ENCODE measurements at regions not wholly inside any gene's neighbourhood (a gene's known extent, or its start where the extent isn't known, plus 50 kb on each side); places are given as distances from the start of the nearest gene placed in this dataset.
A peak's percentile ranks its signal among the peaks of the same experiment; 100 is the strongest.

DNA sequence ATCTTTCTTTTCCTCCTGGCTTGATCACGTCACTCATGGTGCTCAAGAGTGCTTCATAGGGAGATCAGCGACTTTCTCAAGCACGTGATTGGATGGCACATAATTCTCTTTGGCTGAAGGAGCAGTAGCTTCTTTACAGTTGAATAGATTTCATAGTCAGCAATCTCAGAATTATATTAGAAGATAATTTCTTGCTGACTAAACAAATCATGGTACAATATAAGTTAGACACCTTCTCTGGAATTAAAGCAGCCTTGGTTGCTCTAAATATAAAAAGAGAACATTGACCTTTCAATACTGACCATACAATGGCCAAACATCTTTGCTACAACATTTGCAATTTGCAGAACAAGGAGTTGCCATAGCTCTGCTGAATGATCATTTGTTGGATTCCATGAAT is 238.5 kb upstream of the CHST9 start:
- in situ Hi-C loops (cut with MboI; ENCODE audit: low pct_unique_long_range_greater_than_20kb in 2 of 9, low sequenced_read_pairs in 9 of 9, unreplicated experiment in 9 of 9) = no loop called here
- no peak for ATAC-seq (replicated peaks in 6 of 8)
- Histone ChIP-seq H3K4me1 (replicated peaks in 1 of 2) (peaks cover 0 to 6% of the 10 kb centered on the region in 2 donors), H3K27ac (no peak overlapping the region), H3K4me3 (no peak overlapping the region)
- WGBS, 10 experiments = 7 to 93% (median 68%) methylated on average over 1 to 3 of the region's 3 CpGs; no CpG with 5 or more reads in 3 of the 10 experiments

DNA sequence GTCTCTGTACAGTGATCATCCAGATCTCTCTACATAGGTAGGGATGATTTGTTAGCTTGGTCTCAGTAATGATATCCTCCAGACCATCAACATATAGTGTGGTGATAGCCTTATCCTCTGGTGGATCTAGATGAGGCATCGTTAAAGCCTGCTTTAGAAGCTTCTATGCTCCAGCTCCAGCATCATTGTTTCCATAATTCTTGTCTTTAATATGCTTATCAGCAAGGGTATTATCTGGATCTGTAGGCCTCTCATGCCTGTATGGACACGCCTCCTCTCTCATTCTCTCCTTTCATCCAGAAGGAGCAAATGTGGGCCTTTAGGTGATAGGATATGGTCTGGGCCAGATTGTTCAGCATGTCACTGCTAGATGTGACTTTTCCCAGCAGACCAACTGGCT is 234.5 kb upstream of the CHST9 start:
- in situ Hi-C loops (cut with MboI; ENCODE audit: low pct_unique_long_range_greater_than_20kb in 2 of 9, low sequenced_read_pairs in 9 of 9, unreplicated experiment in 9 of 9) = no loop called here
- 13 to 100% (median 80%) methylated on average over 1 to 2 of the region's 2 CpGs; no CpG with 5 or more reads in 2 of the 10 experiments for WGBS, 10 experiments

DNA sequence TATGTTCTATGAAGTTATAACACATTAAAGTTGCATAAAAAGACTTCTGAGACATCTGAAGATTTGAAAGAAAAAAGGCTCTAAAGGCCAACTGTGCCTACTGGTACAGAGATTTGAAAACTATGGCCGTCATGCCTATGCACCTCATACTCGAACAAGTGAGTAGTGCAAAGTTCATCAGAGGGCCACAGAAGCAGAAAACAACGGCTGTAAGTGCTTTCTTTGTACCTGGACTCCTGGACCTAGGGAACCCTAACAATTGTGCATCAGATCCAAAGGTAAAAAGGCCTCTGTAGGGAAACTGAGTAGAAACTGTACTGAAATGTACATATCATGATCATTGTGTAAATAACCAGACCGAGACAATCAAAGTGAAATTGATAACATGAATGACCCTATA is 230.4 kb upstream of the CHST9 start:
- WGBS, 10 experiments = 32 to 94% (median 79%) methylated on average over 1 to 4 of the region's 4 CpGs; no CpG with 5 or more reads in 1 of the 10 experiments
- in situ Hi-C loops (cut with MboI; ENCODE audit: low pct_unique_long_range_greater_than_20kb in 2 of 9, low sequenced_read_pairs in 9 of 9, unreplicated experiment in 9 of 9) = no loop called here
- H3K4me3 ChIP-seq = no peak overlapping the region
- H3K4me1 ChIP-seq (replicated peaks in 1 of 2) = peaks cover 5 to 7% of the 10 kb centered on the region in 2 donors
- H3K27ac ChIP-seq = no peak overlapping the region
- ATAC-seq (replicated peaks in 6 of 8) = no peak

More for the DNA sequence above, 234.5 kb upstream of the CHST9 start:
- Histone ChIP-seq H3K27ac (no peak overlapping the region), H3K4me3 (no peak overlapping the region), H3K4me1 (replicated peaks in 1 of 2) (peaks cover 0 to 6% of the 10 kb centered on the region in 2 donors)
- ATAC-seq (replicated peaks in 6 of 8) = no peak

DNA sequence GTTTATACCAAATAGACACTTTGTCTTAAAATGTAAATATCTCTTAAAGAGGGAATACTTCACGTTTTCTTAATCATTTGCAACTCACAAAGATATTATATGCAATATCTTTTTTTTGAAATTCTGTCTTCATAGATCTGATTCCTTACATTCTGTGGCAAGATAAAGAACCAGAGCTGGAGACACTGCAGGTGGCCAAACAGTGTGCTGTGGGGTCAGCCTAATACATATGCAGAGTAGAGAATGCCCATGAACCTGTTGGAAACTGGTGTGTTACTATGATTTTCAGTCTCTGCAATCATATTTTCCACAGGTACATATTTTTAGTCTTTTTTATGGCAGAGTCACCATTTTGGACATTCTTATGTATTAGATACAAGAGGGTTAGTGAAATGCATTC is 229.6 kb upstream of the CHST9 start:
- WGBS, 10 experiments = 0 to 80% (median 27%) methylated on average over 1 of the region's 1 CpG; no CpG with 5 or more reads in 3 of the 10 experiments
- in situ Hi-C loops (cut with MboI; ENCODE audit: low pct_unique_long_range_greater_than_20kb in 2 of 9, low sequenced_read_pairs in 9 of 9, unreplicated experiment in 9 of 9) = no loop called here
- no peak for ATAC-seq (replicated peaks in 6 of 8)
- no peak overlapping the region for H3K4me3 ChIP-seq
- H3K4me1 ChIP-seq (replicated peaks in 1 of 2) = peaks cover 5 to 7% of the 10 kb centered on the region in 2 donors
- no peak overlapping the region for H3K27ac ChIP-seq

DNA sequence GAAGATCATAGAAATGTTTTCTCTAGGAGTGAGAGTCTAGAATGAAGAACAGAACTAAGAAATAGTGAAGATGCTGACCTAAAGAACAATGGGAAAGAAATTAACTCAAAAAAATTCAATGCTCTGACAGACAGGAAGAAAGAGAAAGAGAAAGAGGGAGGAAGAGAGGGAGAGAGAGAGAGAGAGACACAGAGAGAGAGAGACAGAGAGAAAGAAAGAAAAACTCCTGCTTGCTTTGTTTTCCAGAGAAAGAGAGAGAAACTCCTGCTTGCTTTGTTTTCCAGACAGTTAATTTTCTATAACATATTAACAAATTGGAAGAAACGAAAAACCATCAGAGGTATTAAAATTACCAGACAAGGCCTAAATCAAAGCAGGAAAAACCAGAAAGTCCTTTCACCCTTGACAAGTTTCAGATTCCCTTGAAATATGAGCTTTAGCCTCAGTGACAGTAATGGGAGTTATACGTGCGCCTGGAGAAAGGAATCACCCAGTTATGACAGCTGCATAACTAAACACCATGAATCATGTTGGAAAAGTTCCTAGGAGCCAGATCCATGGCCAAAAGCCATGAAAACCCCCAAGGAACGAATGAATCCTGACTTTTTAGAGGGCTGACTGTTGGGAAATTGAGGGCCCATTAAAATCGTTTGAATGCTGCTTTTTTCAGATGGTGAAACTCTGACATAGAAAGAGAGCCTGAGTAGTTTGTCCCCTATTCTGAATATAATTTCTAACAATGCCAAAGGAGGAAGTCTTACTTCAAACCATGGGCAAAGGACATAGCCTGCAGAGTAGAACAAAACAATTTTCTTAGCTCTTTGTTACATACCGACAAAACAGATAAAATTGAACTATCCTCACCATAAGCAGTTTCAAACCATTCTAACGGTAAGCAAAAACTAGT is 228.6 kb upstream of the CHST9 start:
- peak in 7 of 8 experiments; percentile 15 to 83 (median 55) for ATAC-seq (replicated peaks in 6 of 8)
- Histone ChIP-seq H3K4me3 (no peak overlapping the region), H3K27ac (no peak overlapping the region), H3K4me1 (replicated peaks in 1 of 2) (peaks cover 5 to 7% of the 10 kb centered on the region in 2 donors)
- WGBS, 10 experiments = 21 to 68% (median 48%) methylated on average over 3 to 7 of the region's 7 CpGs
- in situ Hi-C loops (cut with MboI; ENCODE audit: low pct_unique_long_range_greater_than_20kb in 2 of 9, low sequenced_read_pairs in 9 of 9, unreplicated experiment in 9 of 9) = no loop called here

DNA sequence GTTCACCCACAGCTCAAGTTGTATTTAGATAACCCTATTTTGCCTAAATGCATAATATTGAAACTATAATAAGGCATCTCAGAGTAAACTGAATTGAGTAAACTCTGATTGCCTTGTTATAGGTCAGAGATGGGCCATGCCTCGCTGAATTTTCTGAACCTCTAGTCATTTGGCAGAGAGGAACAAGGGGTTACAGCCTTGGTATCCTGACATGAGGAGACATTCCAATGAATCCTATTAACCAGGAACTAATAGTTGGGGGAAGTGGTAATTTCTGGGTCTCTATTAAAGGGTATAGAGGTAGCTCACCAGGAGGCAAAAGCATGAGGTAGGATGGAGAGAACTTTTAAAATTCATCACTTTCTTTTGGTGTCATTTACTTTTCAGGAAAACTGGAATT is 227.4 kb upstream of the CHST9 start:
- in situ Hi-C loops (cut with MboI; ENCODE audit: low pct_unique_long_range_greater_than_20kb in 2 of 9, low sequenced_read_pairs in 9 of 9, unreplicated experiment in 9 of 9) = no loop called here
- Histone ChIP-seq H3K4me3 (no peak overlapping the region), H3K27ac (no peak overlapping the region), H3K4me1 (replicated peaks in 1 of 2) (peaks cover 5 to 7% of the 10 kb centered on the region in 2 donors)
- no peak for ATAC-seq (replicated peaks in 6 of 8)
- WGBS, 10 experiments = 50 to 100% (median 89%) methylated on average over 1 of the region's 1 CpG; no CpG with 5 or more reads in 5 of the 10 experiments

DNA sequence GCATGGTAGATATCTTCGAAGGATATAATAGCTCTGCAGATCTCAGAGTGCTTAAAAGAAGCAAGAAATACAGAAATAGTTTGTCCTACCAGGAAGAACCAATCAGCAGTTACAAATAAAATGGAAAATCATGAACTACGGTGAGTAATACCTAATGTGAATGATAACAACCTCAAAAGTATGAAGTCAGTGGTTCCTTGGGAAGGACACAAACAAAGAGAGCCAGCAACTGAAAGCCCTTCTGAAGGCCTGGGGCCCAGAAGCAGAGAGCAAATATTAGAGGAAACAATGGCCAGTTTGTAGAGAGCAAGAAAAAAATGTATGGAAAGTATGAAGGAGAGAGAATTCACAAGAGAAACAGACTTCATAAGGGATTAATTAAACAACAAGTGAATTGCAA is 226.8 kb upstream of the CHST9 start:
- ATAC-seq (replicated peaks in 6 of 8) = peak in 1 of 8 experiments; percentile 9
- in situ Hi-C loops (cut with MboI; ENCODE audit: low pct_unique_long_range_greater_than_20kb in 2 of 9, low sequenced_read_pairs in 9 of 9, unreplicated experiment in 9 of 9) = no loop called here
- WGBS, 10 experiments = 6 to 100% (median 79%) methylated on average over 2 of the region's 2 CpGs
- Histone ChIP-seq H3K27ac (no peak overlapping the region), H3K4me3 (no peak overlapping the region), H3K4me1 (replicated peaks in 1 of 2) (peaks cover 5 to 7% of the 10 kb centered on the region in 2 donors)

DNA sequence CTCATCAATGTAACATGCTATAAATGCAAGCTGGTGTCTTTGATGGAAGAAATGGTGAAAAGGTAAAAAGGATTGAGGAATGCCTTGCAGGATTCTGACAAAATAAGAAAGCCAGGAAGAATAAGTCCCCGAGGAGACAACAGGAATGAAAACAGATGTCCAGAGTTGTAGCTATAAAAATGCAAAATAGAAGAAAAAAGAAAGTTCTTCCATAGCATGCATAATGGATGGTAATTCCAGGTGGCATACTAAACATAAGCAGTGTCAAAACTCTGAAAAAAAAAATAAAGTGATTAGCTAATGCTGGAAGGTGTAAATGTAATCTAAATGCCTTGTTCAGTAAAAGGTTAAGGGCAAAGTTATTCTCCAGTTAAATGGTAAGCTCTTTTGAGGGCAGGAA is 225.9 kb upstream of the CHST9 start:
- H3K4me1 ChIP-seq (replicated peaks in 1 of 2) = peaks cover 5 to 7% of the 10 kb centered on the region in 2 donors
- H3K27ac ChIP-seq = no peak overlapping the region
- WGBS, 10 experiments = 0 to 77% (median 46%) methylated on average over 1 of the region's 1 CpG
- H3K4me3 ChIP-seq = no peak overlapping the region
- ATAC-seq (replicated peaks in 6 of 8) = peak in 3 of 8 experiments; percentile 77 to 94 (median 78)
- in situ Hi-C loops (cut with MboI; ENCODE audit: low pct_unique_long_range_greater_than_20kb in 2 of 9, low sequenced_read_pairs in 9 of 9, unreplicated experiment in 9 of 9) = no loop called here

DNA sequence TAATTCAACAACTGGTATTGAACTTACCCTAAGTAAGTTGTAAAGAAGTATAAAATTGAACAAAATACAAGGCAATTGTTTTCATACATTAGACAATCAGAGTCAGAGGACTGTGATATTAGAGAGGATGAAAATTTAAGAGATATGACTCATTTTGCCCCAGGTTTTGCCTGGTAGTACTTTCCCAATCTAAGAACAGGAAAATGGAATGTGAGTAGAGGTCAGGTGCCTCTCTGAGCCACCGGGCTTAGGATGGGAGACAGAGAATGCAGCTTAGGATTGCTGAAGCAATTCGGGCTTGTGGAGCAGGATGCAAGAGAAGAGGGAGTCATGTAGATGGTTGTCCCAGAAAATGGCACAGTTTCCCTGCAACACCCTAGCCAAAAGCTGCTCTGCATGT is 219.7 kb upstream of the CHST9 start:
- in situ Hi-C loops (cut with MboI; ENCODE audit: low pct_unique_long_range_greater_than_20kb in 2 of 9, low sequenced_read_pairs in 9 of 9, unreplicated experiment in 9 of 9) = no loop called here
- 0 to 100% (median 86%) methylated on average over 1 to 2 of the region's 2 CpGs; no CpG with 5 or more reads in 5 of the 10 experiments for WGBS, 10 experiments
- Histone ChIP-seq H3K27ac (no peak overlapping the region), H3K4me3 (no peak overlapping the region), H3K4me1 (replicated peaks in 1 of 2) (no peaks in the 10 kb centered on the region)
- no peak for ATAC-seq (replicated peaks in 6 of 8)

DNA sequence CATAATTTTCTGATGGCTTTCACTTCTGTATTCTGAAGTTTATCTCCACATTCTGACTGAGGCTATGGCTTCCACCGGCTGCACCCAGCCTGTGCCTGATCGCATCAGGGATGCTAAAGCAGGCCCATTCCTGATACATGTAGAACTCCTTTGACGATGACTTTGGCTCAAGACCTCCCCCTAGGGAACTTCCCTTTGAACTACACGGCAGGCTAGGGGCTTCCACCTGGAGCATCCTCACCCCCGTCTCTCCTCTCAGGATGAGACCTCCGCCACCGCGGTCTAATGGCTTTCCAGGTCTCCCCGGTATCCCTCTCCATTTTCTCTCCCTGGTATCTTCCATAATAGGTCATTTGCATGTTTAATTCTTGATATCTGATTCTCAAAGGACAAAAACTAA is 214.9 kb upstream of the CHST9 start:
- Histone ChIP-seq H3K4me1 (replicated peaks in 1 of 2) (no peaks in the 10 kb centered on the region), H3K27ac (no peak overlapping the region), H3K4me3 (no peak overlapping the region)
- ATAC-seq (replicated peaks in 6 of 8) = no peak
- WGBS, 10 experiments = 14 to 100% (median 83%) methylated on average over 1 to 7 of the region's 9 CpGs; no CpG with 5 or more reads in 2 of the 10 experiments
- in situ Hi-C loops (cut with MboI; ENCODE audit: low pct_unique_long_range_greater_than_20kb in 2 of 9, low sequenced_read_pairs in 9 of 9, unreplicated experiment in 9 of 9) = no loop called here

DNA sequence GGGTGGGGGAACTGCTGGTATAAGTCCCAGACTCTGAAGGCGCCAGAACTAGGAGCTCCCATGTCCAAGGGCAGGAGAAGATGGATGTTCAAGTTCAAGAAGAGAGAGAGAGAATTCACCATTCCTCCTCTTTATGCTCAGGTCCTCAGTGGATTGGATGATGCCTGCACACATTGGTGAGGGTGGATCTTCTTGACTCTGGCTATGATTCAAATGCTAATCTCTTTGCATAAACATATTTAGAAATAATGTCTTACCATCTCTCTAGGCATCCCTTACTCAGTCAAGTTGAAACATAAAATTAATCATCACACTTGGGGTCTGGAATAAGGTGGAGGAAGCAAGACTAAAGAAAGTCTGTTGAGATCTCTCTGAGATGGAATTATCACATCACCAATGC is 210.6 kb upstream of the CHST9 start:
- H3K4me1 ChIP-seq (replicated peaks in 1 of 2) = no peaks in the 10 kb centered on the region
- no peak overlapping the region for H3K27ac ChIP-seq
- ATAC-seq (replicated peaks in 6 of 8) = peak in 3 of 8 experiments; percentile 66 to 96 (median 96)
- H3K4me3 ChIP-seq = no peak overlapping the region
- 0 to 100% (median 67%) methylated on average over 1 of the region's 1 CpG; no CpG with 5 or more reads in 5 of the 10 experiments for WGBS, 10 experiments
- in situ Hi-C loops (cut with MboI; ENCODE audit: low pct_unique_long_range_greater_than_20kb in 2 of 9, low sequenced_read_pairs in 9 of 9, unreplicated experiment in 9 of 9) = no loop called here

DNA sequence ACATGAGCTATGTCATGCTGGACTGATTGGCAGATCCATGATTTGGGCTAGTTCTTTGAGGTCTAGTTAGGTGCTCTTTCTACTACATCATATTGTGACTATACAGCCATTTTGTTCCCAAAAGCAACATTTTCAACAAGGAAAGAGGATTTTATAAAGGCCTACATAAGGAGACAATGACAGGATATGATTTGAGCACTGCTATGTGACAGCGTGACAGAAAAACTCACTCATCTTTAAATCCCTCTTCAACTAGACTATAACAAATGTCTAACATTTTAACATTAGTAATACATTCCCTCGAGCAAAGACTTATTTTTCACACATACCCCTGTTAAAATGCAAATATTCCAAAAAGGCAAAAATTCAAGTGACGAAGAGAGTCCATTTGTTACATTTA is 209.6 kb upstream of the CHST9 start:
- Histone ChIP-seq H3K4me3 (no peak overlapping the region), H3K27ac (no peak overlapping the region), H3K4me1 (replicated peaks in 1 of 2) (no peaks in the 10 kb centered on the region)
- WGBS, 10 experiments = 0 to 90% (median 33%) methylated on average over 1 to 3 of the region's 3 CpGs; no CpG with 5 or more reads in 1 of the 10 experiments
- in situ Hi-C loops (cut with MboI; ENCODE audit: low pct_unique_long_range_greater_than_20kb in 2 of 9, low sequenced_read_pairs in 9 of 9, unreplicated experiment in 9 of 9) = no loop called here
- no peak for ATAC-seq (replicated peaks in 6 of 8)

DNA sequence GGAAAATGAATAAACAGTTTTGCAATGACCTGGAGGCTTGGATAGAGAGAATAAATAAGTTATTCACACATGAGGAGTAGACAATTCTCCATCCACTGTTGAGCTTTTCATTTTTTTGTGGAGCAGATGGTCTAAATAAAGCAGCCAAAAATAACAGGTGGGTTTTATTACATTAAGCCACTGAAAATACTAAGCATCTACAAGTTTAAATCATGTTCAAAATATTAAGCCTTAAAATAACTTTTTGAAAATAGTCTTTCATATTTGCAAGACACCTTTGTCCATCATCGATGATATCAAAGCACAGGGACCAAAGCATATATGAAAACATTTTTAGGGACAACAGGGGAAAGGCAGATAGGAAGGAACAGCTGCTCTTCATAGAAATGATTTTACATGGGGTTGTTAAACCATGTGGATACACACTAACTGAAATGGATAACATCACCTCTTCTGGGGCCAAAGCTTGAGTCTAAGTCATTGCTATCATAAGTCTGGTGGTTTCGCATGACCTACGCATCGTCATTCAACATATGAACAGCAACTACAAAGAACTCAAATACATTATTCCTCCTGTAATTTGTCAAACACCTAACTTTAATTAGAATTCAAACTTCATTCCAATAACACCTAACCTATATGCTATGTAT is 197.6 kb upstream of the CHST9 start:
- ATAC-seq (replicated peaks in 6 of 8) = no peak
- in situ Hi-C loops (cut with MboI; ENCODE audit: low pct_unique_long_range_greater_than_20kb in 2 of 9, low sequenced_read_pairs in 9 of 9, unreplicated experiment in 9 of 9) = no loop called here
- Histone ChIP-seq H3K4me3 (no peak overlapping the region), H3K27ac (no peak overlapping the region), H3K4me1 (replicated peaks in 1 of 2) (peaks cover 2 to 10% of the 10 kb centered on the region in 2 donors)
- WGBS, 10 experiments = 0 to 100% (median 90%) methylated on average over 1 to 4 of the region's 4 CpGs

All from motor neuron (in vitro differentiated cells).